H1 (cell line): ENCODE measurements at regions not wholly inside any gene's neighbourhood (a gene's known extent, or its start where the extent isn't known, plus 50 kb on each side); places are given as distances from the start of the nearest gene placed in this dataset.

Experiments
- TF ChIP-seq, protein P1 (sequence below), 3 experiments: IDR thresholded peaks; 1 replicate in 2 of 3; 2 replicates in 1 of 3; pipeline versions ENCODE4 v1.5.1 to v1.6.1; 2011; ENCODE audit warnings: low read length in 3 of 3, mild to moderate bottlenecking in 3 of 3, inconsistent platforms in 2 of 3, low read depth in 1 of 3, moderate library complexity in 1 of 3; ENCODE audit not compliant: insufficient read depth in 1 of 3; ENCODE audit errors: control extremely low read depth in 1 of 3

DNA sequence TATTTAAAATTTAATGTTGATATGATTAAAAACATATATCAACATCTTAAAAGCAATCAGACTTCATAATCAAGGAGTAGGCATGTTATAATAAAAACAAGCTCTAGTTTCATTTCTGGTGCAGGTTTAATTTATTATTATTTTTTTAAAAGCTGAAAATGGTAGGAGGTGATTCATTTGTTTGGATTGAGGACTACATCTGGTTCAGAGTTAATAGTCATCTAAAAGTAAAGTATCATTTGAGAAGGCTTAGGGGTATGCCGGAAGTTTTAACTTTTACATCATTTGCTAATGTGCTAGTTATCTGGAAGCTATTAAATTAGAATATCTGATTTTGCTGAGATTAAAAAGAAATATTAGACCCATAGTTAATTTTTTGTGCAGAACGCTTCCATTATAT, 169.5 kb upstream of the LAMA2 start (continued):
- TF ChIP-seq, protein P1, sequence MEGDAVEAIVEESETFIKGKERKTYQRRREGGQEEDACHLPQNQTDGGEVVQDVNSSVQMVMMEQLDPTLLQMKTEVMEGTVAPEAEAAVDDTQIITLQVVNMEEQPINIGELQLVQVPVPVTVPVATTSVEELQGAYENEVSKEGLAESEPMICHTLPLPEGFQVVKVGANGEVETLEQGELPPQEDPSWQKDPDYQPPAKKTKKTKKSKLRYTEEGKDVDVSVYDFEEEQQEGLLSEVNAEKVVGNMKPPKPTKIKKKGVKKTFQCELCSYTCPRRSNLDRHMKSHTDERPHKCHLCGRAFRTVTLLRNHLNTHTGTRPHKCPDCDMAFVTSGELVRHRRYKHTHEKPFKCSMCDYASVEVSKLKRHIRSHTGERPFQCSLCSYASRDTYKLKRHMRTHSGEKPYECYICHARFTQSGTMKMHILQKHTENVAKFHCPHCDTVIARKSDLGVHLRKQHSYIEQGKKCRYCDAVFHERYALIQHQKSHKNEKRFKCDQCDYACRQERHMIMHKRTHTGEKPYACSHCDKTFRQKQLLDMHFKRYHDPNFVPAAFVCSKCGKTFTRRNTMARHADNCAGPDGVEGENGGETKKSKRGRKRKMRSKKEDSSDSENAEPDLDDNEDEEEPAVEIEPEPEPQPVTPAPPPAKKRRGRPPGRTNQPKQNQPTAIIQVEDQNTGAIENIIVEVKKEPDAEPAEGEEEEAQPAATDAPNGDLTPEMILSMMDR (IDR thresholded peaks at IDR 0.05; ENCODE audit: control extremely low read depth in 1 of 3, insufficient read depth in 1 of 3, low read depth in 1 of 3, low read length in 3 of 3): no peak
